ENCODE measurements at regions not wholly inside any gene's neighbourhood (a gene's known extent, or its start where the extent isn't known, plus 50 kb on each side); places are given as distances from the start of the nearest gene placed in this dataset.
"Not testable (repeated sequence)": the region's sequence is repeated elsewhere in the genome, so short reads cannot be mapped to it uniquely, and the experiment has no call there.

GRCh38 chr7:4319280-4319679, 362.8 kb upstream of the FOXK1 start:
- Histone ChIP-seq H3K36me3 (ENCODE audit: insufficient read depth, low read length) (no peaks in the 10 kb centered on the region), H3K79me2 (ENCODE audit: control insufficient read depth, insufficient read depth, low read length, unreplicated experiment) (no peaks in the 10 kb centered on the region), H3K27ac (ENCODE audit: low read depth, low read length) (no peak overlapping the region), H3K4me3 (ENCODE audit: low read depth, low read length) (no peak overlapping the region), H3K4me1 (ENCODE audit: control insufficient read depth, insufficient read depth, low read length, unreplicated experiment) (no peaks in the 10 kb centered on the region), H2AFZ (ENCODE audit: low read length, unreplicated experiment) (no peak overlapping the region), H3K27me3 (ENCODE audit: insufficient read depth, low read length) (no peaks in the 10 kb centered on the region; the same call in 1 of the 2 replicates)

- H3K4me1 ChIP-seq (ENCODE audit: control insufficient read depth, insufficient read depth, low read length, unreplicated experiment): no peaks in the 10 kb centered on the region
- H3K36me3 ChIP-seq (ENCODE audit: insufficient read depth, low read length): no peaks in the 10 kb centered on the region
- H3K79me2 ChIP-seq (ENCODE audit: control insufficient read depth, insufficient read depth, low read length, unreplicated experiment): no peaks in the 10 kb centered on the region
- no peak overlapping the region for H3K27ac ChIP-seq (ENCODE audit: low read depth, low read length)
- no peak overlapping the region for H2AFZ ChIP-seq (ENCODE audit: low read length, unreplicated experiment)
- no peaks in the 10 kb centered on the region for H3K27me3 ChIP-seq (ENCODE audit: insufficient read depth, low read length)
- no peak overlapping the region for H3K4me3 ChIP-seq (ENCODE audit: low read depth, low read length)
Observed at GRCh38 chr7:4325732-4326131, 356.4 kb upstream of the FOXK1 start.

GRCh38 chr7:4331711-4332110, 350.4 kb upstream of the FOXK1 start:
- no peak overlapping the region for H3K27ac ChIP-seq (ENCODE audit: low read depth, low read length)
- H3K36me3 ChIP-seq (ENCODE audit: insufficient read depth, low read length): no peaks in the 10 kb centered on the region
- no peaks in the 10 kb centered on the region for H3K27me3 ChIP-seq (ENCODE audit: insufficient read depth, low read length)
- no peak overlapping the region for H2AFZ ChIP-seq (ENCODE audit: low read length, unreplicated experiment)
- H3K79me2 ChIP-seq (ENCODE audit: control insufficient read depth, insufficient read depth, low read length, unreplicated experiment): no peaks in the 10 kb centered on the region
- no peaks in the 10 kb centered on the region for H3K4me1 ChIP-seq (ENCODE audit: control insufficient read depth, insufficient read depth, low read length, unreplicated experiment)
- no peak overlapping the region for H3K4me3 ChIP-seq (ENCODE audit: low read depth, low read length)

- H3K36me3 ChIP-seq (ENCODE audit: insufficient read depth, low read length): no peaks in the 10 kb centered on the region
- H3K27me3 ChIP-seq (ENCODE audit: insufficient read depth, low read length): no peaks in the 10 kb centered on the region; the same call in 1 of the 2 replicates
- no peaks in the 10 kb centered on the region for H3K79me2 ChIP-seq (ENCODE audit: control insufficient read depth, insufficient read depth, low read length, unreplicated experiment)
- H3K27ac ChIP-seq (ENCODE audit: low read depth, low read length): no peak overlapping the region
- no peaks in the 10 kb centered on the region for H3K4me1 ChIP-seq (ENCODE audit: control insufficient read depth, insufficient read depth, low read length, unreplicated experiment)
- H3K4me3 ChIP-seq (ENCODE audit: low read depth, low read length): no peak overlapping the region
- no peak overlapping the region for H2AFZ ChIP-seq (ENCODE audit: low read length, unreplicated experiment)
Observed at GRCh38 chr7:4338556-4338955, 343.5 kb upstream of the FOXK1 start.

- no peak overlapping the region for H3K27ac ChIP-seq (ENCODE audit: low read depth, low read length)
- no peak overlapping the region for H2AFZ ChIP-seq (ENCODE audit: low read length, unreplicated experiment)
- no peaks in the 10 kb centered on the region for H3K4me1 ChIP-seq (ENCODE audit: control insufficient read depth, insufficient read depth, low read length, unreplicated experiment)
- no peaks in the 10 kb centered on the region for H3K27me3 ChIP-seq (ENCODE audit: insufficient read depth, low read length)
- no peaks in the 10 kb centered on the region for H3K79me2 ChIP-seq (ENCODE audit: control insufficient read depth, insufficient read depth, low read length, unreplicated experiment)
- no peak overlapping the region for H3K4me3 ChIP-seq (ENCODE audit: low read depth, low read length)
- no peaks in the 10 kb centered on the region for H3K36me3 ChIP-seq (ENCODE audit: insufficient read depth, low read length)
Observed at GRCh38 chr7:4343272-4344247, 338.5 kb upstream of the FOXK1 start.

GRCh38 chr7:4345004-4345403, 337.1 kb upstream of the FOXK1 start:
- Histone ChIP-seq H3K36me3 (ENCODE audit: insufficient read depth, low read length) (no peaks in the 10 kb centered on the region), H2AFZ (ENCODE audit: low read length, unreplicated experiment) (no peak overlapping the region), H3K27ac (ENCODE audit: low read depth, low read length) (no peak overlapping the region), H3K79me2 (ENCODE audit: control insufficient read depth, insufficient read depth, low read length, unreplicated experiment) (no peaks in the 10 kb centered on the region), H3K27me3 (ENCODE audit: insufficient read depth, low read length) (no peaks in the 10 kb centered on the region), H3K4me3 (ENCODE audit: low read depth, low read length) (no peak overlapping the region), H3K4me1 (ENCODE audit: control insufficient read depth, insufficient read depth, low read length, unreplicated experiment) (no peaks in the 10 kb centered on the region)

GRCh38 chr7:4352069-4352468, 330.0 kb upstream of the FOXK1 start:
- Histone ChIP-seq H3K36me3 (ENCODE audit: insufficient read depth, low read length) (no peaks in the 10 kb centered on the region), H3K27me3 (ENCODE audit: insufficient read depth, low read length) (peaks cover 2% of the 10 kb centered on the region; the same call in 1 of the 2 replicates), H3K79me2 (ENCODE audit: control insufficient read depth, insufficient read depth, low read length, unreplicated experiment) (no peaks in the 10 kb centered on the region), H3K27ac (ENCODE audit: low read depth, low read length) (no peak overlapping the region), H3K4me1 (ENCODE audit: control insufficient read depth, insufficient read depth, low read length, unreplicated experiment) (no peaks in the 10 kb centered on the region), H2AFZ (ENCODE audit: low read length, unreplicated experiment) (no peak overlapping the region), H3K4me3 (ENCODE audit: low read depth, low read length) (no peak overlapping the region)

GRCh38 chr7:4361774-4362173, 320.3 kb upstream of the FOXK1 start:
- no peaks in the 10 kb centered on the region for H3K27me3 ChIP-seq (ENCODE audit: insufficient read depth, low read length)
- no peak overlapping the region for H2AFZ ChIP-seq (ENCODE audit: low read length, unreplicated experiment)
- no peaks in the 10 kb centered on the region for H3K79me2 ChIP-seq (ENCODE audit: control insufficient read depth, insufficient read depth, low read length, unreplicated experiment)
- no peak overlapping the region for H3K4me3 ChIP-seq (ENCODE audit: low read depth, low read length)
- no peaks in the 10 kb centered on the region for H3K4me1 ChIP-seq (ENCODE audit: control insufficient read depth, insufficient read depth, low read length, unreplicated experiment)
- no peak overlapping the region for H3K27ac ChIP-seq (ENCODE audit: low read depth, low read length)
- H3K36me3 ChIP-seq (ENCODE audit: insufficient read depth, low read length): no peaks in the 10 kb centered on the region

- Histone ChIP-seq H2AFZ (ENCODE audit: low read length, unreplicated experiment) (no peak overlapping the region), H3K4me1 (ENCODE audit: control insufficient read depth, insufficient read depth, low read length, unreplicated experiment) (no peaks in the 10 kb centered on the region), H3K27me3 (ENCODE audit: insufficient read depth, low read length) (no peaks in the 10 kb centered on the region), H3K27ac (ENCODE audit: low read depth, low read length) (no peak overlapping the region), H3K36me3 (ENCODE audit: insufficient read depth, low read length) (no peaks in the 10 kb centered on the region), H3K79me2 (ENCODE audit: control insufficient read depth, insufficient read depth, low read length, unreplicated experiment) (no peaks in the 10 kb centered on the region), H3K4me3 (ENCODE audit: low read depth, low read length) (no peak overlapping the region)
Observed at GRCh38 chr7:4383584-4383983, 298.5 kb upstream of the FOXK1 start.

GRCh38 chr7:4386190-4386589, 295.9 kb upstream of the FOXK1 start:
- H2AFZ ChIP-seq (ENCODE audit: low read length, unreplicated experiment): no peak overlapping the region
- no peaks in the 10 kb centered on the region for H3K79me2 ChIP-seq (ENCODE audit: control insufficient read depth, insufficient read depth, low read length, unreplicated experiment)
- no peak overlapping the region for H3K27ac ChIP-seq (ENCODE audit: low read depth, low read length)

GRCh38 chr7:4391103-4391502, 291.0 kb upstream of the FOXK1 start:
- not testable (repeated sequence) for H3K36me3 ChIP-seq (ENCODE audit: insufficient read depth, low read length); H3K4me3 ChIP-seq (ENCODE audit: low read depth, low read length); H3K79me2 ChIP-seq (ENCODE audit: control insufficient read depth, insufficient read depth, low read length, unreplicated experiment); H3K27me3 ChIP-seq (ENCODE audit: insufficient read depth, low read length); H3K4me1 ChIP-seq (ENCODE audit: control insufficient read depth, insufficient read depth, low read length, unreplicated experiment); H2AFZ ChIP-seq (ENCODE audit: low read length, unreplicated experiment); H3K27ac ChIP-seq (ENCODE audit: low read depth, low read length)

More at GRCh38 chr7:4386190-4386589, 295.9 kb upstream of the FOXK1 start:
- no peaks in the 10 kb centered on the region for H3K4me1 ChIP-seq (ENCODE audit: control insufficient read depth, insufficient read depth, low read length, unreplicated experiment)
- H3K36me3 ChIP-seq (ENCODE audit: insufficient read depth, low read length): no peaks in the 10 kb centered on the region
- H3K4me3 ChIP-seq (ENCODE audit: low read depth, low read length): no peak overlapping the region
- H3K27me3 ChIP-seq (ENCODE audit: insufficient read depth, low read length): no peaks in the 10 kb centered on the region
